WTC11 (cell line): ENCODE measurements at regions not wholly inside any gene's neighbourhood (a gene's known extent, or its start where the extent isn't known, plus 50 kb on each side); places are given as distances from the start of the nearest gene placed in this dataset.

Experiments
- ATAC-seq: fragments of 200-7000 bp; cut with Tn5 transposase; 2 replicates; pipeline ENCODE4 v1.10.0; 2021; ENCODE audit warnings: mild to moderate bottlenecking, moderate library complexity
- CTCF ChIA-PET: fragments of 300-600 bp; sonication (Branson Sonifier 250); formaldehyde crosslinking; loops from one replicate; lab custom pipeline; 2021; ENCODE audit warnings: antibody characterized with exemption; lab: Charles Lee
- POLR2A ChIA-PET: fragments of 350-600 bp; sonication (Branson Sonifier 250); formaldehyde crosslinking; loops from one replicate; lab custom pipeline; 2021; ENCODE audit warnings: antibody characterized with exemption; lab: Charles Lee
- DNase-seq: peaks from one replicate; pipeline ENCODE4 v3.0.0; 2021; ENCODE audit warnings: low spot score
- H3K27ac Mint-ChIP-seq: 2 replicates; pipeline ENCODE4 v1.8.0; 2021; ENCODE audit warnings: mixed read lengths
- H3K27me3 Mint-ChIP-seq: 2 replicates; pipeline ENCODE4 v1.8.0; 2021; ENCODE audit warnings: low read depth, mild to moderate bottlenecking, moderate library complexity, mixed read lengths
- H3K36me3 Mint-ChIP-seq: 2 replicates; pipeline ENCODE4 v1.8.0; 2021; ENCODE audit warnings: mixed read lengths
- H3K4me1 Mint-ChIP-seq: 2 replicates; pipeline ENCODE4 v1.8.0; 2022; ENCODE audit warnings: mixed read lengths
- H3K4me3 Mint-ChIP-seq: 2 replicates; pipeline ENCODE4 v1.8.0; 2021; ENCODE audit warnings: mild to moderate bottlenecking, moderate library complexity, mixed read lengths
- H3K9me3 Mint-ChIP-seq: 2 replicates; pipeline ENCODE4 v1.8.0; 2021; ENCODE audit warnings: mixed read lengths
- CREM ChIP-seq: sonication (generic); formaldehyde crosslinking; IDR thresholded peaks from 2 replicates; pipeline ENCODE4 v1.8.1; 2022; ENCODE audit warnings: mild to moderate bottlenecking, missing genetic modification reagents, moderate library complexity
- MXD4 ChIP-seq: fragments of 250-450 bp; sonication (Bioruptor Pico); IDR thresholded peaks from 2 replicates; pipeline ENCODE4 v1.8.0; 2021; ENCODE audit warnings: mild to moderate bottlenecking, moderate library complexity, borderline replicate concordance
- OVOL2 ChIP-seq: fragments of 250-450 bp; sonication (Bioruptor Pico); IDR thresholded peaks from 2 replicates; pipeline ENCODE4 v1.9.0; 2021; ENCODE audit warnings: mild to moderate bottlenecking, borderline replicate concordance
- RORB ChIP-seq: fragments of 250-450 bp; sonication (Bioruptor Pico); IDR thresholded peaks from 2 replicates; pipeline ENCODE4 v1.9.0; 2021; ENCODE audit warnings: mild to moderate bottlenecking
- TP53 ChIP-seq: sonication (generic); formaldehyde crosslinking; IDR thresholded peaks from 2 replicates; pipeline ENCODE4 v1.8.1; 2023; ENCODE audit warnings: mild to moderate bottlenecking, missing genetic modification reagents
- ZNF671 ChIP-seq: fragments of 250-450 bp; sonication (Bioruptor Pico); IDR thresholded peaks from 2 replicates; pipeline ENCODE4 v1.8.0; 2021; ENCODE audit warnings: mild to moderate bottlenecking
- TF ChIP-seq, protein P1 (sequence below): sonication (generic); formaldehyde crosslinking; conservative IDR thresholded peaks from 2 replicates; pipeline ENCODE4 v1.8.1; 2023; ENCODE audit warnings: mild to moderate bottlenecking, low read depth, missing genetic modification reagents, moderate library complexity
- TF ChIP-seq, protein P2 (sequence below): sonication (generic); formaldehyde crosslinking; IDR thresholded peaks from 2 replicates; pipeline ENCODE4 v1.8.1; 2022; ENCODE audit warnings: mild to moderate bottlenecking, moderate library complexity, missing genetic modification reagents
- TF ChIP-seq, protein P3 (sequence below): fragments of 250-450 bp; sonication (Bioruptor Pico); IDR thresholded peaks from 2 replicates; pipeline ENCODE4 v1.9.0; 2021; ENCODE audit warnings: mild to moderate bottlenecking
- TF ChIP-seq, protein P4 (sequence below): fragments of 200-600 bp; IDR thresholded peaks from 2 replicates; pipeline ENCODE4 v1.8.0; 2022; ENCODE audit warnings: antibody characterized with exemption
- TF ChIP-seq, protein P5 (sequence below): fragments of 250-450 bp; sonication (Bioruptor Pico); IDR thresholded peaks from 2 replicates; pipeline ENCODE4 v1.9.0; 2021; ENCODE audit warnings: mild to moderate bottlenecking, borderline replicate concordance
- TF ChIP-seq, protein P6 (sequence below): sonication (generic); formaldehyde crosslinking; conservative IDR thresholded peaks from 2 replicates; pipeline ENCODE4 v1.8.1; 2022; ENCODE audit warnings: mild to moderate bottlenecking, missing genetic modification reagents
- TF ChIP-seq, protein P7 (sequence below): fragments of 250-450 bp; sonication (Bioruptor Pico); IDR thresholded peaks from 2 replicates; pipeline ENCODE4 v1.9.0; 2021; ENCODE audit warnings: mild to moderate bottlenecking

DNA sequence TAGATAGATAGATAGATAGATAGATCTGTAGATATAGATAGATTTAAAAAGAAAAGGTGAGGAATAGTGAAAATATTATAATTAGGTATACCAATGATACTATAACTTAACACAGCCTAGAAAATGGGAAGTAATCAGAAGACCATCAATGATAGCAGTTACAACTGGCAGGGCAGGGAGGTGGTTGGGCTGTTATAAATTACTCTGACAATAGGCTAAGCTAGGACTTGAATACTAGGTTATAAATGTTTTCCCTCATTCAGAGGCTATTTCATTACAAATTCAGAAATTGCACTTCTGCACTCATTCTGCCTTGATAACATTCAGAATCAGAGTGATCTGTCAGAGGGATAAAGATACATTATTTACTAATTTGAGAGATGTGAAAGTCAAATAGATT, 273.4 kb upstream of the PLD5 start (continued):
- TF ChIP-seq, protein P1, sequence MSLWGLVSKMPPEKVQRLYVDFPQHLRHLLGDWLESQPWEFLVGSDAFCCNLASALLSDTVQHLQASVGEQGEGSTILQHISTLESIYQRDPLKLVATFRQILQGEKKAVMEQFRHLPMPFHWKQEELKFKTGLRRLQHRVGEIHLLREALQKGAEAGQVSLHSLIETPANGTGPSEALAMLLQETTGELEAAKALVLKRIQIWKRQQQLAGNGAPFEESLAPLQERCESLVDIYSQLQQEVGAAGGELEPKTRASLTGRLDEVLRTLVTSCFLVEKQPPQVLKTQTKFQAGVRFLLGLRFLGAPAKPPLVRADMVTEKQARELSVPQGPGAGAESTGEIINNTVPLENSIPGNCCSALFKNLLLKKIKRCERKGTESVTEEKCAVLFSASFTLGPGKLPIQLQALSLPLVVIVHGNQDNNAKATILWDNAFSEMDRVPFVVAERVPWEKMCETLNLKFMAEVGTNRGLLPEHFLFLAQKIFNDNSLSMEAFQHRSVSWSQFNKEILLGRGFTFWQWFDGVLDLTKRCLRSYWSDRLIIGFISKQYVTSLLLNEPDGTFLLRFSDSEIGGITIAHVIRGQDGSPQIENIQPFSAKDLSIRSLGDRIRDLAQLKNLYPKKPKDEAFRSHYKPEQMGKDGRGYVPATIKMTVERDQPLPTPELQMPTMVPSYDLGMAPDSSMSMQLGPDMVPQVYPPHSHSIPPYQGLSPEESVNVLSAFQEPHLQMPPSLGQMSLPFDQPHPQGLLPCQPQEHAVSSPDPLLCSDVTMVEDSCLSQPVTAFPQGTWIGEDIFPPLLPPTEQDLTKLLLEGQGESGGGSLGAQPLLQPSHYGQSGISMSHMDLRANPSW (CRISPR knock-in tag): no peak
- TF ChIP-seq, protein P2, sequence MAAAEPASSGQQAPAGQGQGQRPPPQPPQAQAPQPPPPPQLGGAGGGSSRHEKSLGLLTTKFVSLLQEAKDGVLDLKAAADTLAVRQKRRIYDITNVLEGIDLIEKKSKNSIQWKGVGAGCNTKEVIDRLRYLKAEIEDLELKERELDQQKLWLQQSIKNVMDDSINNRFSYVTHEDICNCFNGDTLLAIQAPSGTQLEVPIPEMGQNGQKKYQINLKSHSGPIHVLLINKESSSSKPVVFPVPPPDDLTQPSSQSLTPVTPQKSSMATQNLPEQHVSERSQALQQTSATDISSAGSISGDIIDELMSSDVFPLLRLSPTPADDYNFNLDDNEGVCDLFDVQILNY (CRISPR knock-in tag): no peak
- TF ChIP-seq OVOL2 (CRISPR knock-in tag) (no peak), TP53 (CRISPR knock-in tag) (no peak), MXD4 (no peak), RORB (CRISPR knock-in tag) (no peak), CREM (CRISPR knock-in tag) (no peak)

DNA sequence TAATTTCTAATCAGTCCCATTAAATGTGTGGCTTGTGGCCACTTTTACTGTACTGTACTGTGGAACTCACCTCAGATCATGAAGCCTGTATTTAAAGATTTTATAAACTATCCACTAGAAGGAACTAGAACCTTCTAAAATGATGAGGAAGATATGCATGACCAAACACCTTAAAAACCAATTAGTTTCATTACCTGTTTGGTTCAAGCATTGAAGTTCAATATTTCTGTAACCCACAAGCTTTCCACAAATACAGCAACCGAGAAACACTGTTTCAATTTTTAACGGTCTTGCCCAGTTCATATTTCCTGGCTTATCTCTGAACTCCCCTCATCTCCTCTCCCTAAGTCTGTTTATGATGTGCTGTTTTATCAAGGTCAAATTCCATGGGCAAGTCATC, 264.3 kb upstream of the PLD5 start:
- Mint-ChIP-seq H3K9me3 (peaks cover 9% of the 10 kb centered on the region), H3K27me3 (no peaks in the 10 kb centered on the region), H3K4me3 (no peak overlapping the region)
- CTCF ChIA-PET: interaction anchor here (1.8 kb wide), 1 partner anchor 137 kb away, joined by 4 read pairs; no protein-coding TSS in a partner anchor
- DNase-seq: no peak
- TF ChIP-seq, protein P1 (CRISPR knock-in tag): no peak
- TF ChIP-seq, protein P3, sequence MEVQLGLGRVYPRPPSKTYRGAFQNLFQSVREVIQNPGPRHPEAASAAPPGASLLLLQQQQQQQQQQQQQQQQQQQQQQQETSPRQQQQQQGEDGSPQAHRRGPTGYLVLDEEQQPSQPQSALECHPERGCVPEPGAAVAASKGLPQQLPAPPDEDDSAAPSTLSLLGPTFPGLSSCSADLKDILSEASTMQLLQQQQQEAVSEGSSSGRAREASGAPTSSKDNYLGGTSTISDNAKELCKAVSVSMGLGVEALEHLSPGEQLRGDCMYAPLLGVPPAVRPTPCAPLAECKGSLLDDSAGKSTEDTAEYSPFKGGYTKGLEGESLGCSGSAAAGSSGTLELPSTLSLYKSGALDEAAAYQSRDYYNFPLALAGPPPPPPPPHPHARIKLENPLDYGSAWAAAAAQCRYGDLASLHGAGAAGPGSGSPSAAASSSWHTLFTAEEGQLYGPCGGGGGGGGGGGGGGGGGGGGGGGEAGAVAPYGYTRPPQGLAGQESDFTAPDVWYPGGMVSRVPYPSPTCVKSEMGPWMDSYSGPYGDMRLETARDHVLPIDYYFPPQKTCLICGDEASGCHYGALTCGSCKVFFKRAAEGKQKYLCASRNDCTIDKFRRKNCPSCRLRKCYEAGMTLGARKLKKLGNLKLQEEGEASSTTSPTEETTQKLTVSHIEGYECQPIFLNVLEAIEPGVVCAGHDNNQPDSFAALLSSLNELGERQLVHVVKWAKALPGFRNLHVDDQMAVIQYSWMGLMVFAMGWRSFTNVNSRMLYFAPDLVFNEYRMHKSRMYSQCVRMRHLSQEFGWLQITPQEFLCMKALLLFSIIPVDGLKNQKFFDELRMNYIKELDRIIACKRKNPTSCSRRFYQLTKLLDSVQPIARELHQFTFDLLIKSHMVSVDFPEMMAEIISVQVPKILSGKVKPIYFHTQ (CRISPR knock-in tag): no peak
- TF ChIP-seq ZNF671 (CRISPR knock-in tag) (no peak), OVOL2 (CRISPR knock-in tag) (no peak)
- TF ChIP-seq, protein P4, sequence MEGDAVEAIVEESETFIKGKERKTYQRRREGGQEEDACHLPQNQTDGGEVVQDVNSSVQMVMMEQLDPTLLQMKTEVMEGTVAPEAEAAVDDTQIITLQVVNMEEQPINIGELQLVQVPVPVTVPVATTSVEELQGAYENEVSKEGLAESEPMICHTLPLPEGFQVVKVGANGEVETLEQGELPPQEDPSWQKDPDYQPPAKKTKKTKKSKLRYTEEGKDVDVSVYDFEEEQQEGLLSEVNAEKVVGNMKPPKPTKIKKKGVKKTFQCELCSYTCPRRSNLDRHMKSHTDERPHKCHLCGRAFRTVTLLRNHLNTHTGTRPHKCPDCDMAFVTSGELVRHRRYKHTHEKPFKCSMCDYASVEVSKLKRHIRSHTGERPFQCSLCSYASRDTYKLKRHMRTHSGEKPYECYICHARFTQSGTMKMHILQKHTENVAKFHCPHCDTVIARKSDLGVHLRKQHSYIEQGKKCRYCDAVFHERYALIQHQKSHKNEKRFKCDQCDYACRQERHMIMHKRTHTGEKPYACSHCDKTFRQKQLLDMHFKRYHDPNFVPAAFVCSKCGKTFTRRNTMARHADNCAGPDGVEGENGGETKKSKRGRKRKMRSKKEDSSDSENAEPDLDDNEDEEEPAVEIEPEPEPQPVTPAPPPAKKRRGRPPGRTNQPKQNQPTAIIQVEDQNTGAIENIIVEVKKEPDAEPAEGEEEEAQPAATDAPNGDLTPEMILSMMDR: no peak
- TF ChIP-seq, protein P5, sequence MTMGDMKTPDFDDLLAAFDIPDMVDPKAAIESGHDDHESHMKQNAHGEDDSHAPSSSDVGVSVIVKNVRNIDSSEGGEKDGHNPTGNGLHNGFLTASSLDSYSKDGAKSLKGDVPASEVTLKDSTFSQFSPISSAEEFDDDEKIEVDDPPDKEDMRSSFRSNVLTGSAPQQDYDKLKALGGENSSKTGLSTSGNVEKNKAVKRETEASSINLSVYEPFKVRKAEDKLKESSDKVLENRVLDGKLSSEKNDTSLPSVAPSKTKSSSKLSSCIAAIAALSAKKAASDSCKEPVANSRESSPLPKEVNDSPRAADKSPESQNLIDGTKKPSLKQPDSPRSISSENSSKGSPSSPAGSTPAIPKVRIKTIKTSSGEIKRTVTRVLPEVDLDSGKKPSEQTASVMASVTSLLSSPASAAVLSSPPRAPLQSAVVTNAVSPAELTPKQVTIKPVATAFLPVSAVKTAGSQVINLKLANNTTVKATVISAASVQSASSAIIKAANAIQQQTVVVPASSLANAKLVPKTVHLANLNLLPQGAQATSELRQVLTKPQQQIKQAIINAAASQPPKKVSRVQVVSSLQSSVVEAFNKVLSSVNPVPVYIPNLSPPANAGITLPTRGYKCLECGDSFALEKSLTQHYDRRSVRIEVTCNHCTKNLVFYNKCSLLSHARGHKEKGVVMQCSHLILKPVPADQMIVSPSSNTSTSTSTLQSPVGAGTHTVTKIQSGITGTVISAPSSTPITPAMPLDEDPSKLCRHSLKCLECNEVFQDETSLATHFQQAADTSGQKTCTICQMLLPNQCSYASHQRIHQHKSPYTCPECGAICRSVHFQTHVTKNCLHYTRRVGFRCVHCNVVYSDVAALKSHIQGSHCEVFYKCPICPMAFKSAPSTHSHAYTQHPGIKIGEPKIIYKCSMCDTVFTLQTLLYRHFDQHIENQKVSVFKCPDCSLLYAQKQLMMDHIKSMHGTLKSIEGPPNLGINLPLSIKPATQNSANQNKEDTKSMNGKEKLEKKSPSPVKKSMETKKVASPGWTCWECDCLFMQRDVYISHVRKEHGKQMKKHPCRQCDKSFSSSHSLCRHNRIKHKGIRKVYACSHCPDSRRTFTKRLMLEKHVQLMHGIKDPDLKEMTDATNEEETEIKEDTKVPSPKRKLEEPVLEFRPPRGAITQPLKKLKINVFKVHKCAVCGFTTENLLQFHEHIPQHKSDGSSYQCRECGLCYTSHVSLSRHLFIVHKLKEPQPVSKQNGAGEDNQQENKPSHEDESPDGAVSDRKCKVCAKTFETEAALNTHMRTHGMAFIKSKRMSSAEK (CRISPR knock-in tag): no peak
- TF ChIP-seq, protein P6, sequence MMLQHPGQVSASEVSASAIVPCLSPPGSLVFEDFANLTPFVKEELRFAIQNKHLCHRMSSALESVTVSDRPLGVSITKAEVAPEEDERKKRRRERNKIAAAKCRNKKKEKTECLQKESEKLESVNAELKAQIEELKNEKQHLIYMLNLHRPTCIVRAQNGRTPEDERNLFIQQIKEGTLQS (CRISPR knock-in tag): no peak
- TF ChIP-seq, protein P7, sequence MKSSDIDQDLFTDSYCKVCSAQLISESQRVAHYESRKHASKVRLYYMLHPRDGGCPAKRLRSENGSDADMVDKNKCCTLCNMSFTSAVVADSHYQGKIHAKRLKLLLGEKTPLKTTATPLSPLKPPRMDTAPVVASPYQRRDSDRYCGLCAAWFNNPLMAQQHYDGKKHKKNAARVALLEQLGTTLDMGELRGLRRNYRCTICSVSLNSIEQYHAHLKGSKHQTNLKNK (CRISPR knock-in tag): no peak
- TF ChIP-seq, all 79 proteins: peak for 0
- ATAC-seq: no peak
- H3K36me3 Mint-ChIP-seq: peaks cover 4% of the 10 kb centered on the region
- POLR2A ChIA-PET: no interaction called here
- H3K4me1 Mint-ChIP-seq: no peaks in the 10 kb centered on the region
- no peak overlapping the region for H3K27ac Mint-ChIP-seq
